NCI-H2196 (cell line): ENCODE measurements at regions not wholly inside any gene's neighbourhood (a gene's known extent, or its start where the extent isn't known, plus 50 kb on each side); places are given as distances from the start of the nearest gene placed in this dataset.

ENCODE experiments used
- DNase-seq: peaks from one replicate; lab custom pipeline; 2025; ENCODE audit not compliant: unreplicated experiment; lab: John Stamatoyannopoulos, UW

GRCh38 chr7:35581605-35582210 lies 113.2 kb downstream of the HERPUD2 start:
- DNase-seq, result no peak

GRCh38 chr7:35576031-35576573 lies 118.8 kb downstream of the HERPUD2 start:
- DNase-seq, result no peak

- DNase-seq, result no peak
Measured at GRCh38 chr7:35571611-35572240, 123.2 kb downstream of the HERPUD2 start.

- DNase-seq, result no peak
Measured at GRCh38 chr7:35570937-35571336, 124.0 kb downstream of the HERPUD2 start.

GRCh38 chr7:35565927-35566326 lies 129.0 kb downstream of the HERPUD2 start:
- DNase-seq, result peak; percentile 11

- no peak for DNase-seq
Measured at GRCh38 chr7:35558841-35559240, 136.1 kb downstream of the HERPUD2 start.

- no peak for DNase-seq
Measured at GRCh38 chr7:35556515-35557471, 138.1 kb downstream of the HERPUD2 start.

GRCh38 chr7:35555934-35556333 lies 139.0 kb downstream of the HERPUD2 start:
- no peak for DNase-seq

DNA sequence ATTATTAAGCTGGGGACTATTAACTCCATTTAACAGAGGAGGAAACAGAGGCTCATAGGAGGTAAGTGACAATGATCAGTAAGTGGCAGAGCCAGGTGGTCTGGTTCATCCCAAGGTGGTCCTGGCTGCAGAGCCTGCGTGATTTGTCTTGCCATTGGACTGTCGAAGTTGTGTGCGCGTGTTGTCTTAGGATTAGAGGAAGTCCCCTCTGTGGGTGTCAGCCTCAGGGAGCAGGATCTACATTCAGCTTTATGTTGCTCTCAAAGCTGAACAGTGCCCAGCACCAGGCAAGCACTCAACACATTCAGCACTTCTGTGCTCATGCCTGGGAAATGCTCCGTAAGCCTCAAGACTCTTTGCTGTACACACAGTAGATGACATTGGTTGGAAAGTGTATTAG lies 139.5 kb downstream of the HERPUD2 start:
- no peak for DNase-seq

DNA sequence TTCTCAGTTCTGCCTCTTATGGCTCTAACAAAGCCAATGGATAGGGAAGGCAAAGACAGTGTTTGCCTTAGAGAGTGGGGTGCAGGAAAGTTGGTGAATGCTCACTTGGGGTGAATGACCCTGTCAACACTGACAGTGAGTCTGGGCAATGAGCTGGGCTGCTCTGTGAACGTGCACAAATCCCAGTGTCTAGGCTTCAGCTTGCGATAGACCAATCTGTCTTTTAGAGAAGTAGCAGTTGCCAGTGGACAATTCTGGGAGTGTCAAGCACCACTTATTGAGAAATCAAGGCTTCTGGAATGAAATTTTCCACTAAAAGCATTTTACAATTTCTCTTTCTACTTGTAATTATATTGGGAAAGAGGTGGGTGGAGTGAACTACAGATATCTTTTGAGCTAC lies 141.4 kb downstream of the HERPUD2 start:
- DNase-seq, result no peak

- no peak for DNase-seq
Measured at GRCh38 chr7:35552691-35553090, 142.2 kb downstream of the HERPUD2 start.

DNA sequence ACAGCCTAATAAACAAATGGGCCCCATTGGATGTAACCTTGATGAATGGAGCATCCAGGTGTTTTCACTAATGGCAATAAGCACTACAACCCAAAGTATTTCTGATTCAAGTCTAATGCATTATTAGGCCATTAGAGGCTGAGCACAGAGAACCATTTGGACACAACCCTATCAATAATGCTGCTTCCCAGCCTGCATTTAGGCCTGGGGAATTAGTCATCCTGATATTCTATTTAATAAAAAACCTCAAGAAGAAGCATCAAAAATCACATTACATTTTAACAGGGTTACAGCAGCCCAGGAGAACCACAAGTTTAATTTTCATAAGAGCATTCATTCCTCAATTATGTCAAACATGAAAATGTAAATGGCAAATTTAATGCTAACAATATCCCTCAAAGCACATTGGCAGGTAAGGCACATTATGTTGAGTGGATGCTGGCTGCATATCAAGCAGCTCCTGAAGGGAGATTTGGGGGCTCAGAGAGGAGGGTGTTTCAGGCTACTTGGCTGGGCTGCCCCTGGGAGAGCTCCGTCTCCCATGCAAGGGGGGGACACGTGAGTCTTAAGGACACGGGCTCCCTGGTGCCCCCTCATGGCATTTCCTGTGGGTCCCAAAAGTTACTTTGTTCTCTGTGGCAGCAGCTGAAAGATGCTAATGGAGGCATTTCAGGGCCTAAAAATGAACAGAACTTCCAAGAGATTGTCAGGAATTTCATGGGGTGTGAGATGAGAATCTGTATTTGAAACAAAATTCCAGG lies 143.4 kb downstream of the HERPUD2 start:
- DNase-seq, result no peak

GRCh38 chr7:35550831-35551230 lies 144.1 kb downstream of the HERPUD2 start:
- no peak for DNase-seq

DNA sequence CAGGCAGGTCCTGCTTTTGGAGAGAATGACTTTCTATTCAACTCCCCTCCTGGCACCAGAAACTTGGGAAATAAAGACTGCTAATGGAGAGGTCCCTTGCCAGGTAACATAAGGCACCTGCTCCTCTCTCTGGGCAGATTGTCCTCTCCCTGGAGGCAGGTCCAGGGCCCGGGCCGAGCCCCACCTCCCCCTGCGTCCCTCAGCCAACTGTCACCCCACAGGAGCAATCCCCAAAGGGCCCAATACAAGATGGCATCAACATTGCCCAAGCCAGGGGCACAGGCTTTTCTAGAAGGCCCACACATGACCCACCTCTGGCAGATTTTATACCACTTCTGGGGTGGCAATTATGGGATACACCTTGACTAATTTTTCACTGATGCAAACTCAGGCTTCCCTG lies 145.2 kb downstream of the HERPUD2 start:
- DNase-seq, result no peak

DNA sequence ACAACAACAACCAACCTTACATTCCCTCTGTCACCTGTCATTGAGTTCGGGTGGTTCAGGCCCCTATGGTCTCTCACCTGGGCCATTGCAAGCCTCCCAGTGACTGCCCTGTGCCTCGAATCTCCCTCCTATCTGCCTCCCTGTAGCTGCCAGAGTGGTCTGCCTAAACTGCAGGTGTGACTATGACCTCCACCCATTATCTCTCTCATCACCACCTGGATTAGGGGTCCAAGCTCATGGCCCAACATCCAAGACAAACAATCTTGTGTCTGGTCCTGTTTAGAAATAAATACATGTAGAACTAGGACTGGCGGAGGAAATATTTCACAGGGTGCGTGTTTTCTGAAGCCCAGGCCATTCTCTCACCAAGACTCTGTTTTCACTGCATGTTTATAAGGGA lies 146.6 kb downstream of the HERPUD2 start:
- no peak for DNase-seq

DNA sequence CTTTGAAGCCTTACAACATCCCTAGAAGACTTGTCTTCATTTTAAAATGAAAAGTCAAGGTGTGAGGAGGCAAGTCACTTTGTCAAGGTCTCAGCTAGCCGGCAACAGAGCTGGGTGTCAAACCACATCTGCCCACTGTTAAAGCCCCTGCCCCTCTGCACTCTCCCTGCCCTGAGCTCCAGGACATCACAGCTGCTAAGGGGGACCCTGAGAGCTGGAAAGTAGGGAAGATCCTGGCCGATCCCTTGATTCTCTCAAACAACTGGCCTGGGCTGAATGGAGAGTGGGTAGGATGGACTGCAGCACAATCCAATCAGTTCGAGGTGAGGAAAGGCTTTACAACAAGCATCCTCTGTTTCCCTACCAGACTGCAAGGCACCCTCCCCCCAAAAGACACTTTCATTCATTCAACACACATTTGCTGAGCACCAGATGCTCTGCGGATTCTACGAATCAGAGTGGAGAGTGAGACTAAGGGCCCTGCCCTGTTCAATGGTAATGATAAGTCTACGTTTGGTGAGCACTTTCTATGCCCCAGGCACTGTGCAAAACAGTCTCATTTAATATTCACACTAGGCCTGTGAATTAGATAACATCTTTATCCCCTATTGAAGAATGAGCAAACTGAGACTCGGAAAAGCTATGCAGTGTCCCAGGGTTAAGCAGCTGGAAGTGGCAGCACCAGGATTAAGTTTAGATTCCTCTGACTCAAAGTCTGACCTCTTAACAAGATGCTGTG lies 148.1 kb downstream of the HERPUD2 start:
- DNase-seq, result no peak

DNA sequence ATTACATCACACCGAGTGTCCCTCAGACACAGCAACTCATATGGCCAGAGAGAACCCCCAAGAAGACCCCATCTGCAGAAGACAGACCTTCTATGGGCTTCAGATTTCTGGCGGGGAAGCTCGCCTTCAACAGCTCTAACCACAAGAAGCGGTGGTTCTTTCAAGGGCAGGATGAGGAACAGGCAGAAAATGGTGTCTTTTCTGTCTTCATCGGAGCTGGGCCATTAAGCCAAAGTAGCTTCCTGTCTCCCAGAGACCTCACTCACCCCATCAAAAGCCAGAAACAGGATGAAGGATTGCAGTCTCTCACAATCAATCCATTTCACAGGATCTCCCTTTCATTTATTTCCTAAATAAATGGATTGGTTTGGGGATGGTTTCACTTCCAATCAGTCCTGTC lies 149.1 kb downstream of the HERPUD2 start:
- no peak for DNase-seq

- DNase-seq, result no peak
Measured at GRCh38 chr7:35544028-35544742, 150.8 kb downstream of the HERPUD2 start.
